Fibroblast of villous mesenchyme (primary cell): ENCODE measurements at regions not wholly inside any gene's neighbourhood (a gene's known extent, or its start where the extent isn't known, plus 50 kb on each side); places are given as distances from the start of the nearest gene placed in this dataset.

Source experiments
- DNase-seq: peaks from one replicate; pipeline ENCODE4 v3.0.0-alpha.2; 2010; ENCODE audit warnings: low read depth
- H3K4me3 ChIP-seq: 2 replicates; pipeline ENCODE4 v1.5.1; 2011; ENCODE audit warnings: low read depth, mild to moderate bottlenecking, low read length
- TF ChIP-seq, protein P1 (sequence below): IDR thresholded peaks from 2 replicates; pipeline ENCODE4 v1.5.1; 2012; ENCODE audit warnings: low read depth, mild to moderate bottlenecking, low read length; ENCODE audit not compliant: insufficient read depth

DNA sequence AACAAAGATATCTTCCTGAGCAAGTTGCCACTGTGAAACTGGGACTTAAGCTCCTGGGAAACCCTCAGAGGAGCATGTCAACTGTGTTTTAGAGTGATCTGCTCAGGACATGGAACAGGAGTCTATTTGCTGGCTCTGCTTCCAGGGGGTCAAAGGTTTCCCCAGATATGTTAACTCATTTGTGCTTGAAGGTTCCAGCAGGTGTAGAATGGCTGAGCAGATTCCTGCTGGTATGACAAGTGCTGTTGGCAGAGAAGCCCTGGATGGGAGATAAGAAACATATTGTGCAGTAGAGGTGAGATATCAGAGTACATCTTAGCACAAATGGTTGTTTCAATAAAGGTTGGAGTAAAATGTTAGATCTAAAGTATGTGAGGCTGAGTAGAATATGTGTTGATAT, 282.7 kb upstream of the DACH1 start:
- TF ChIP-seq, protein P1, sequence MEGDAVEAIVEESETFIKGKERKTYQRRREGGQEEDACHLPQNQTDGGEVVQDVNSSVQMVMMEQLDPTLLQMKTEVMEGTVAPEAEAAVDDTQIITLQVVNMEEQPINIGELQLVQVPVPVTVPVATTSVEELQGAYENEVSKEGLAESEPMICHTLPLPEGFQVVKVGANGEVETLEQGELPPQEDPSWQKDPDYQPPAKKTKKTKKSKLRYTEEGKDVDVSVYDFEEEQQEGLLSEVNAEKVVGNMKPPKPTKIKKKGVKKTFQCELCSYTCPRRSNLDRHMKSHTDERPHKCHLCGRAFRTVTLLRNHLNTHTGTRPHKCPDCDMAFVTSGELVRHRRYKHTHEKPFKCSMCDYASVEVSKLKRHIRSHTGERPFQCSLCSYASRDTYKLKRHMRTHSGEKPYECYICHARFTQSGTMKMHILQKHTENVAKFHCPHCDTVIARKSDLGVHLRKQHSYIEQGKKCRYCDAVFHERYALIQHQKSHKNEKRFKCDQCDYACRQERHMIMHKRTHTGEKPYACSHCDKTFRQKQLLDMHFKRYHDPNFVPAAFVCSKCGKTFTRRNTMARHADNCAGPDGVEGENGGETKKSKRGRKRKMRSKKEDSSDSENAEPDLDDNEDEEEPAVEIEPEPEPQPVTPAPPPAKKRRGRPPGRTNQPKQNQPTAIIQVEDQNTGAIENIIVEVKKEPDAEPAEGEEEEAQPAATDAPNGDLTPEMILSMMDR = no peak
- DNase-seq = no peak
- H3K4me3 ChIP-seq = no peak overlapping the region

DNA sequence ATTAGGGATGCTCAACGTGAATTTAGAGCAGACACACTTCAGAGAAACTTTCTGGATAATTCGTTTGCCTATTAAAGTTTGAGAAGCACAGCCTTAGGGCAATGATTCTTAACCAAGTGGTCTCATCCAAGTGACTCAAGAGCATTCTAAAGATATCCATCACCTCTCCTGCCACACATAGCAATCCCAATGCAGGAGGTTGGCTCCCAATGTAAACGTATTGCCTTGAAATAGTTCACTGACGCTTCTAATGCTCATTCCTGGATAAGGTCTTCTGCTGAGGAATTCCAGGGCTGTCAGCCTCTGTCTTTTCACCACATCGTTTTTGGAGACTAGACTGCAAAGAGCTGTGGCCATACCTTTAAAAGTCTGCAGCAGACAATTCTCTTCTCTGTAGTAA, 279.8 kb upstream of the DACH1 start:
- DNase-seq = no peak
- no peak overlapping the region for H3K4me3 ChIP-seq
- TF ChIP-seq, protein P1 = no peak

DNA sequence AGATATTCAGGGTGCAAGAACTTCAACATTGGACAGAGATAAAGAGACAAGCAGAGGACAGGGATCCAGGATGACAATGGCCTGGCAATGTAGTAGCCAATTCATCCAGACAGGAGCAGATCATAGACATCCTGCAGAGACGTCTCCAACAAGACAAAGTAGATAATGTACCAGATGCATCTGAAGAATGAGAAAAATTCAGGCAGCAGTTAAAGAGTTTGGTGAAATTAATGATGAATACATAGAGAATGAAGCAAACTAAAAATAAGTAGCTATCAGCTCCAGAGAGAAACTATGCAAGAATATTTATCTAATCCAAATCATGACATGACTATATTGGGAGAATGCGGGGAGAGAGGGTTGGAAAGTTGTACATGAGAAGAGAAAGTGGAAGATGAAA, 278.4 kb upstream of the DACH1 start:
- DNase-seq = no peak
- no peak overlapping the region for H3K4me3 ChIP-seq

DNA sequence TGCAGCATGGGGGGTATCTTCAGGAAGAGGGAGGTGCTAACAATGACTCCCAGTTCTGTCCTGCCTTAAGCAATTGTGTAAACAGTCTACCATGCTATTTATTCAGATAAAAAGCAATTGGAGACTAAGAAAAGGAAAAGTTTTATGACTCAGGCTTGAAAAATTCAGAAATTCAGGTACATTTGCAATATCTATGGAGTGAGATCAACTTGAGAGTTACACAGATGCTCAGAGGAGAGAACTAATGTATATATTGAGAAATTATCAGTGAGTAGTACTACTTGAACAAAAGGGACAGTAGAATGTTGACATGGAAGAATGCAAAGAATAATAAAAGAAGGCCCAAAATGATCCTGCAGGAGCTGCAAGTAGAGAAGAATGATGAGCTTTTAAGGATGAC, 277.6 kb upstream of the DACH1 start:
- no peak for DNase-seq
- H3K4me3 ChIP-seq = no peak overlapping the region
- TF ChIP-seq, protein P1 = no peak

More for the DNA sequence above, 278.4 kb upstream of the DACH1 start:
- TF ChIP-seq, protein P1 = no peak

DNA sequence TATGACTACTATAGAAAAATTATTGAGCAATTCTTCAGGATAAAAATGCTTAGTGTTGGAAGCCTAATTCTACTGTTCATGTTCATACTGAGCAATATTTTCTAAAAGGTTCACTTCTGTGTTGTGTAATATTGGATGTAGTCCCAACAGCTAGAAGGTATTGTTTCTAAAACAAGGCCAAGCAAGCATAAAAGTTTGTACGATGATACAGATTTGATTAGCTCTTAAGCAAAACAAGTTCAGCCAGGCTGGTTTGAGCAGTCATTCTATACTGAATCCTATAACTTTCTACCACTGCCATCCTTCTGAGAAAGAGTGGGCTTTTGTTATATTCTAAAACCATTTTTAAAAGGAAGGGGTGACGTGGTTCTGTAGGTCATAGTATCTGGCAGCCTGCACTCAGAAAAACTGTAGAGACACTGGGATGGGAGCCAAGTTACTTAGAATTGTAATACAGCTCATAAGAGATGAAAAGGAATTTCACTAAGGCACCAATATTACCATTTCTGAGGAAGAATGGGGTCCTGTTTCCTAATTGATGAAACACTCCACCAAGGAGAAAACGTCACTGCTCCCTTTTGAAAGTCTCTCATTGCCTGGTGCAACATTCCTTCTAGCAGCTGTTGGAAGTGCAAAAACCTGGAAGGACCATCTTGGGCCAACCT, 275.0 kb upstream of the DACH1 start:
- TF ChIP-seq, protein P1 = no peak
- DNase-seq = peak; percentile 44
- H3K4me3 ChIP-seq = no peak overlapping the region

DNA sequence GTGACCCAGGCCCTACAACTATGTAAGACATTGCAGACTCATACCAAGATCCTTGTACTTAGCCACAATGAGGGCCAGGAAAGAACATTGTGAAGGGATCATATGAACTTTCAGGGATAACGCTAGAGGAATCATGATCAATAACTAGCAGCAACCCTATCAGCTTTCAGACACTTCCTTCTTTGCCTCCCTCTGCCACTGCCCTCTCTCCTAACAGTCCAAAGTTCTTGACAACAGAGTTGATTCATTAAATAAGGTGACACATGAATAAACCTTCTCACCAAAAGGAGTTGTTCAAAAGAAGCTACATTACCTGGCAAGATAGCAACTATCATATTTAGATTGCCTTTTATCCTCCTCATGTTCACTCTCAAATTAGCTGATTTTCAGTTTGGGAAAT, 272.2 kb upstream of the DACH1 start:
- H3K4me3 ChIP-seq = no peak overlapping the region
- TF ChIP-seq, protein P1 = no peak
- no peak for DNase-seq

DNA sequence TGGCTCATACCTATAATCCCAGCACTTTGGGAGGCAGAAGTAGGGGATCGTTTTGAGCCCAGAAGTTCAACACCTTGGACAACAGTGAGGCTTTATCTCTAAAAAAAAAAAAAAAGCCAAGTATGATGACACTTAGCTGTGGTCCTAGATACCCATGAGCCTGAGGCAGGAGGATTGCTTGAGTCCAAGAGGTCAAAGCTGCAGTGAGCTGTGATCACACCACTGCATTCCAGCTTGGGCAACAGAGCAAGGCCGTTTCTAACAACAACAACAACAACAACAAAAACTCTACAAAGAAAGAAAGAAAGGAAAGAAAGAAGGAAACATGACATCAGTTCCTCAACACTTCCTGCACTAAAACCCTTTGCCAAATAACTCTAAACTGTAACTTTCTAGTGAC, 265.1 kb upstream of the DACH1 start:
- DNase-seq = no peak
- TF ChIP-seq, protein P1 = no peak
- no peak overlapping the region for H3K4me3 ChIP-seq
